22Rv1 (cell line): ENCODE measurements at regions not wholly inside any gene's neighbourhood (a gene's known extent, or its start where the extent isn't known, plus 50 kb on each side); places are given as distances from the start of the nearest gene placed in this dataset.
"Not testable (repeated sequence)": the region's sequence is repeated elsewhere in the genome, so short reads cannot be mapped to it uniquely, and the experiment has no call there.

Experiments
- H3K27ac ChIP-seq: fragments of 450-650 bp; 2 replicates; pipeline ENCODE4 v1.5.1; 2017
- ZFX ChIP-seq: fragments of 450-650 bp; IDR thresholded peaks from 2 replicates; pipeline ENCODE4 v1.6.1; 2017; ENCODE audit warnings: antibody characterized with exemption, borderline replicate concordance
- TF ChIP-seq, protein P1 (sequence below): fragments of 450-650 bp; IDR thresholded peaks from 2 replicates; pipeline ENCODE4 v1.5.1; 2017; ENCODE audit warnings: mild to moderate bottlenecking

DNA sequence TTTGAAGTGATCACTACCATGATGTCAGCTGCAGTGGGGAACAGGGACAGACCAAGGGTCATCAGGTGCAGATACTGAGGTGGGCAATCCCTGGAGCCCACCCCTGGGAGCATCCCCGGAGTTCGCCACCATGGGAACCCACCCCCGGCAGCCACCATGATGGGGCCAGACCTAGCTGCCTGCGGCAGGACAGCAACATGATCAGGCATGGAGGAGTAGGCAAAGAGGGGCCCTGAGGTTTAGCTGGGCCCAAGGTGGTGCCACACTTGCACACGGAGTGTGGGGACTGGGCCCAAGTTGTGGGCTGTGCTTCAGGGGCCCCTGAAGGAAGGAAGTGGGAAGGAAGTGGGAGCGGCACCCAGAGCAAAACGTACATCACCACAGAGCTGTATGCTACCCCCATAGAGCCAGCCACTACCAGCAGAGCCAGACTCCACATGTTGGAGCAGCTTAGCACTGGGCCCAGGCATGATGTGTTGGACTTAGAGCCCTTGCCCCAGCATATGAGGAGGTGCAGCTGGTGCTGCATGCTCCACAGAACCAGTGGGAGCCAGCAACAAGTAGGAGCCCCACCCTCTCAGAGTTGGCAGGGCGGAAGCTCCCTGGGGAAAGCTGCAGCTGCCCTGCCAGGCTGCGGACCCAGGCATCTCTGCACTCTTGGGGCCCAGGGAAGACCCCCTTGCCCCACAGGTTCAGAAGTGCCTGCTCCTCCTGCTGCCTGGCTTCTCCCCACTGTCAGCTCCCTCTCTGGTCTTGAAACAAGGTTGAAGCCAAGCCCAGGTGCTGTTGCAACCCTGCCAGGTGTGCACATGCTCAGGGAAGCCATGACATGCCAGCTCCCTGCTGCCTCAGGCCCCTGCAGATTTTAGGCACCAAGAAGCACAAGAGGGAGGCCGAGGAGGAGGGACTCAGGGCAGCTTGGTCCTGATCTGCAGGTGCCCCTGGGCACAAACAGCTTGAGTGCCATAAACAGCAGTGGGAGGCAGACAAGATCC is 515.3 kb downstream of the ZBBX start:
- H3K27ac ChIP-seq = no peak overlapping the region
- no peak for TF ChIP-seq ZFX
- TF ChIP-seq, protein P1, sequence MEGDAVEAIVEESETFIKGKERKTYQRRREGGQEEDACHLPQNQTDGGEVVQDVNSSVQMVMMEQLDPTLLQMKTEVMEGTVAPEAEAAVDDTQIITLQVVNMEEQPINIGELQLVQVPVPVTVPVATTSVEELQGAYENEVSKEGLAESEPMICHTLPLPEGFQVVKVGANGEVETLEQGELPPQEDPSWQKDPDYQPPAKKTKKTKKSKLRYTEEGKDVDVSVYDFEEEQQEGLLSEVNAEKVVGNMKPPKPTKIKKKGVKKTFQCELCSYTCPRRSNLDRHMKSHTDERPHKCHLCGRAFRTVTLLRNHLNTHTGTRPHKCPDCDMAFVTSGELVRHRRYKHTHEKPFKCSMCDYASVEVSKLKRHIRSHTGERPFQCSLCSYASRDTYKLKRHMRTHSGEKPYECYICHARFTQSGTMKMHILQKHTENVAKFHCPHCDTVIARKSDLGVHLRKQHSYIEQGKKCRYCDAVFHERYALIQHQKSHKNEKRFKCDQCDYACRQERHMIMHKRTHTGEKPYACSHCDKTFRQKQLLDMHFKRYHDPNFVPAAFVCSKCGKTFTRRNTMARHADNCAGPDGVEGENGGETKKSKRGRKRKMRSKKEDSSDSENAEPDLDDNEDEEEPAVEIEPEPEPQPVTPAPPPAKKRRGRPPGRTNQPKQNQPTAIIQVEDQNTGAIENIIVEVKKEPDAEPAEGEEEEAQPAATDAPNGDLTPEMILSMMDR = no peak

DNA sequence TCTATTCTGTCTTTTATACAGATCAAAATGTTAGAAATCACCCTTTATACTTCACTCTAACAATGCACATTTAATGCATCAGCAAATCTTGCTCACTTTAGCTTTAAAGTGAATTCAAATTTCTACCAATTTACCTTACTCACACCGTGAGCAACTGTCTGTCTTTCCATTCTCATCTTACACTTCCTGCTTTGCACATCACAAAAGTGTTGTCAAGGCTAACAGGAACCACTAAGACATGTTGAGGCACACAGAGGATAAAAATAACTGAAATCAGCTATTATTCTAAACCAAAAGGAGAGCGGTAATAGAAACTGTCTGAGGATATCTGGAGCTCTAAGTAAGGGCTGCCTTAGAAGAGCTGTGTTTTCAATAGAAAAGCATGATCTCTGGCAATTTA is 519.9 kb downstream of the ZBBX start:
- H3K27ac ChIP-seq = no peak overlapping the region
- no peak for TF ChIP-seq ZFX
- TF ChIP-seq, protein P1 = no peak

DNA sequence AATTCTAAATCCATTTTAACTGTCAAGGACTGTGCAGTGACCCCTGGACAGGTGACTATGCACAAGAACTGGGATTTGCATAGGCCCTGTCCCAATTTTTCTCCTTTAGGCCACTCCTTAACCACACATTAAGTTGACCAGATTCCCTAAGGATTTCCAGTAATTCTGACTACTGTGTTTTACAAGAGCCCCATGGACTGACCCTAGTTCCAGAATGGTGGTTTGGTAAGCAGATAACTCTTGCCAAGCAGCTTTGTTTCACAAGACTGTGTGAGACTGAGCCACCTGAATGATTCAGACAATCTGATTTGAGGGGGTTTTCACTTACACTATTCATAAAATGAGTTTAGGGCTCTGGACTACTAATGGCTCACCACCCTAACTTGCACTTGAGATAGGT is 535.8 kb downstream of the ZBBX start:
- no peak overlapping the region for H3K27ac ChIP-seq
- TF ChIP-seq, protein P1 = no peak
- no peak for TF ChIP-seq ZFX

DNA sequence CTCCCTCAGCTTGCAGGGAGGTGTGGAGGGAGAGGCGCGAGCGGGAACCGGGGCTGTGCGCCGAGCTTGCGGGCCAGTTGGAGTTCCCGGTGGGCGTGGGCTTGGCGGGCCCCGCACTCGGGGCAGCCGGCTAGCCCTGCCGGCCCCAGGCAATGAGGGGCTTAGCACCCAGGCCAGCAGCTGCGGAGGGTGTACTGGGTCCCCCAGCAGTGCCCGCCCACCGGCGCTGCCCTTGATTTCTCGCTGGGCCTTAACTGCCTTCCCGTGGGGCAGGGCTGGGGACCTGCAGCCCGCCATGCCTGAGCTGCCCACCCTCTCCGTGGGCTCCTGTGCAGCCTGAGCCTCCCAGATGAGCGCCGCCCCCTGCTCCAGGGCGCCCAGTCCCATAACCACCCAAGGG is 537.3 kb downstream of the ZBBX start:
- H3K27ac ChIP-seq = not testable (repeated sequence)

DNA sequence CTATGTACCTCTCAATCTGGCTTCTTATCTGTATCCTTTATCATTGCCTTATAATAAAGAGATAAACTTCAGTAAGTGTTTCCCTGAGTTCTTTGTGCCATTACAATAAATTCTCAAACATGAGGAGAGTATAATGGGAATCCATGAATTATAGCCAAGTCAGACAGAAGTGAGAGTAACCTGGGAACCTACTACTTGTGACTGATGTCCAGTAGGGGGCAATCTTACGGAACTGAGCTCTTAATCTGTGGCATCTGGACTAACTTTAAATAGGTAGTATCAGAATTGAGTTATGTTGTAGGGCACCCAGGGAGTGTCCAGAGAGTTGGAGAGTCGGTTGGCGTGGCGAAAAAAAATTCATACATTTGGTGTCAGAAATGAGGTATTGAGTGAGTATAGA is 542.6 kb downstream of the ZBBX start:
- no peak for TF ChIP-seq ZFX
- TF ChIP-seq, protein P1 = peak; percentile 76
- H3K27ac ChIP-seq = no peak overlapping the region

DNA sequence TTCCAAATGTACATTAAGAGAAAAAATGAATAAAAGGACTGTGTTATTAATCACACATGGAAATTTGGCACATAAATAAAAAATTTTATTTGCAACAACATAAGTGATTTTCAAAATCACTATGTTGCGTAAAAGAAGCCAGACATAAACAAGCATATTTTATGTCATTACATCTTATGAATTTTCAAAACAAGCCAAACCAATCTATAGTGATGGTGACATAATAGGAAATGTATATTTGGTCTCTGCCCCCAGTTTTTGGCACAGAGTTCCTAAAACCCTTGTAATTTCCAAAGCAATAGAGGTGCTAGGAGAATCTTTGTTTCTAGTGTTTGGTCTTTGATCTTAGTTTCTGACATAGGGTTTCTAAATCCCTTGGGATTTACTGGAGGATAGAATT is 543.3 kb downstream of the ZBBX start:
- no peak overlapping the region for H3K27ac ChIP-seq
- TF ChIP-seq ZFX = no peak
- TF ChIP-seq, protein P1 = no peak

DNA sequence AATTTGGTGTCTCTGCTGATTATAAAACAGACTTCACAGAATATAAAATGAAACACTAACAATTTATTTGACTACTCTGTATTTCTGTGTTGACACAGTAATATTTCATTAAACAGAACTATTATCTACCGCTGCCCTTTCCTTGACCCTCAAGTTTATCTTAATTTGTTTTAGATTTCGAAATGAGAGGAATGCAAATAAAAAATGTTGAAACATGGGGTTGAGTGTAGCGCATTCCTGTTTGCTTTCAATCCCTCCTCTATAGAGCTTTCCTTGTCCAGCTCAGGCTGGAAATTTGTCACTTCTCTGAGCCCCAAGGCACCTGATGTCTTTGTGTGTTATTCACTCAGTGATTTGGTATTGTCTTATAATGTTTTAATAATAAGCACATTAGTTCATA is 550.2 kb downstream of the ZBBX start:
- peak overlapping the region; percentile 41 for H3K27ac ChIP-seq
- TF ChIP-seq, protein P1 = no peak
- no peak for TF ChIP-seq ZFX
